Middle frontal gyrus (tissue), 1 donor: ENCODE measurements at regions not wholly inside any gene's neighbourhood (a gene's known extent, or its start where the extent isn't known, plus 50 kb on each side); places are given as distances from the start of the nearest gene placed in this dataset.

Experiments
- DNase-seq: peaks from one replicate; pipeline ENCODE4 v3.0.0-alpha.2; 2015; ENCODE audit warnings: low spot score; ENCODE audit errors: extremely low spot score

DNA sequence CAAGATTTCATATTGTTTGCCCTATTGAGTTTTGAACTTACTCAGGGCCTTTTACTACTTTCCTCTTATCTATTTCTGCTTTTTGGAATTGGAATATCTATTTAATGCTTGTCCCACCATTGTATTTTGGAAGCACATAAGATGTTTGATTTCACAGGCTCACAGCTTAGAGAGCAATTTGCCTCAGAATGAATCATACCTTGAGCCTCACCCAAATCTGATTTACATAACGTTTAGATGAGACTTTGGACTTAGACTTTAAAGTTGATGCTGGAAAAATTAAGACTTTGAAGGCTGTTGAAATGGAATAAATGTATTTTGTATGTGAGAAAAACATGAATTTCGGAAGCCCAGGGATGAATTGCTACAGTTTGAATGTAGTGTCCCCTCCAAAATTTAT, 458.9 kb downstream of the CNTN6 start:
- DNase-seq, result no peak

DNA sequence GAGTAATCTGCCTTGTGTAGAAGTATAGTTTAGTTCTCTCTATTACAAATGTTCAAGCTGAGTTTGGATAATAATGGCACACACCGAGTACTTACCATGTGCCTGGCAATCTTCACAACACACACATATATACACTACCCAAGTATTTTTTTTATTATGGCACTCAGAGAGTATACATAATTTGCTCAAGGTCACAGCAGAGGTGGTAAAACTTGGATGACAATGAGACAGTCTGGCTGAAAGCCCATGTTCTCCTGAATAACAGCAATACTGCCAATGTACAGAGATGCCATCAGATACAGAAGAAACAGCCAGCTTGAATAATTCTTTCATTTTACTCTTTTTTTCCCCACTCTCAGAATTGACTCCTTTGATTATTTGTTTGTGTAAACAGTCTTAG, 460.0 kb downstream of the CNTN6 start:
- no peak for DNase-seq

DNA sequence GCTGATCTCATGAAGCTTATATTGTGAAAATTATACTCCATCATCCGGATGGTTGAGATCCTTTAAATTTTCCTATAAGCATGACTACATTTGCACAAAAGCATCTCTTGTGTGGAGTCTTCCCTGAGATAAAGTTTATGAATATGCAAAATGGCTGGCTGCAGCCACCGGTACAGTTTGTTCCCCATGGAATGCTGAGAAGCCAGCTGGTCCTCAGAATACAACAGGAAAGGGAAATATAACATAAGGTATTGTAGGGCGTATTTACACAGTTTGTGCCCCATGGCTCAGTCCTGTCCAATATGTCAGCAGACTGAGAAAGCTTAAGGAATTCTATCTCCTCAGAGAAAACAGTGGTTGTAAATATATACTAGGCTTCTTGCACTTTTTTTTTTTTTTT, 468.6 kb downstream of the CNTN6 start:
- no peak for DNase-seq

DNA sequence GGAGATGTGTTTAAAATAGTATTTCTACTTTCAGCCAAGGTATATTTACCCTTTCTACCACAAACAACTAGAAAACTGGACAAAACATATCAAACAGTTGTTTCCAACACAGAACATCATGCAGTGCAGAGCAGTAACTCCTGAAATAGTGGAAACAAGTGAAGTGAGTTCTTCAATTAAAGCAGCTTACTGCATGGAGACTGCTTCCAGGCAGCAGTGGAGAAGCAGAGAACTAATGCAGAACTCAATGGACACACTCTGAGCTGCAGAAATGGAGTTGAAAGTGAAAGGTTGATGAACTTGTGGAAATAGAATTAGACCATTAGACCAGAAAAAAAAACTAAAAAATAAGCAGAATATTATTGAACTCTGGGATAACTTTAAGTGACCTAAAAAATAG, 478.9 kb downstream of the CNTN6 start:
- no peak for DNase-seq

- no peak for DNase-seq
Measured at GRCh38 chr3:1576047-1576446, 483.2 kb downstream of the CNTN6 start.

DNA sequence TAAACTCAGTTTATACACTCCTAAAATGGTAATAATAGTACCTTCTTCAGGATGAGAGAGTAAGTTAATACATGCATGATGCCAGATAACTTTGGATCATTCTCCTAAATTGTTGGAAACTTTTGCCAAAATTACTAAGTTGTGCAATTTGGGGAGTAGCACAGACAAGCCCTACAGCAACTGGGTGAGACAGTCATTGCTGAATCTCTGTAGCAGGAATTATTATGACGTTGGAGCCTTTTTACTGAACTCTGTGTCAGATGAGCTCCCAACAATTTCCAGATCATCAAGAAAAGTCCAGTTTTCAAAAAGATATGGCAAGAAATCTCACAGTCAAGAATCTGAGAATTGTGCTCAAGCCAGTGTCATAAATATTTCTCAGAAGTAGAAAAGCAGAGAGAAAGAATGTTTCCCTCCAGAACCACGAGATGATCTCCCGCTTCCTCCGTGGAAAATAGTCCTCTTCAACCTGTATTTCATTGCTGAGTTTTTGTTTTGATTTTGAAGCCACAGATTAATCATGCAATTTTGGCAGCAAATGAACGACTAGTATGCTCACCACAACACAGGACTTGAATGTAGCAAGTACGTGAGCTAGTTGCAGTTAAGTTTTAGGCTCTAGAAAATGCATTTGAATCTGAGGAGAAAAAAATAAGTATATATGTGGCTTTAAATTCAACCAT, 485.4 kb downstream of the CNTN6 start:
- no peak for DNase-seq

DNA sequence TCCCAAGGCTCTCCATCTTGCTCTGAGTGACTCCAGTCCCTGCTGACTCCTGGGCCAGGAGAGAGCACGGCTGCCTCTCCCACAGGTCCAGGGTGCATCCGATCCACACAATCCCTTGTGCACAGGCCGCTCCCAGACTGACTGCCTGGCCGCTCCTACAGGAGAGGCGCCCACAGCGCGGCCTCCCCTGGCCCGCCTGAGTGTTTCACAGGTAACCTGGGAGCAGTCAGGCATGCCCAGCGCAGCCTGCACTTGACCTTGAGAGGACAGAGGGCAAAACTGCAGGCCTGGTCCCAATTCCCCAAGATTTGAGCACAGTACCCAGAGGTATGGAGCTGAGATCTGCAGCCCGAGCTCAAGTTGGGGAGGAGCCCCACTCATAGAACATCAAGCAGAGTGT, 490.2 kb downstream of the CNTN6 start:
- no peak for DNase-seq

GRCh38 chr3:1587426-1587825, 494.6 kb downstream of the CNTN6 start:
- DNase-seq, result no peak

- no peak for DNase-seq
Measured at GRCh38 chr3:1591327-1592028, 498.7 kb downstream of the CNTN6 start.

DNA sequence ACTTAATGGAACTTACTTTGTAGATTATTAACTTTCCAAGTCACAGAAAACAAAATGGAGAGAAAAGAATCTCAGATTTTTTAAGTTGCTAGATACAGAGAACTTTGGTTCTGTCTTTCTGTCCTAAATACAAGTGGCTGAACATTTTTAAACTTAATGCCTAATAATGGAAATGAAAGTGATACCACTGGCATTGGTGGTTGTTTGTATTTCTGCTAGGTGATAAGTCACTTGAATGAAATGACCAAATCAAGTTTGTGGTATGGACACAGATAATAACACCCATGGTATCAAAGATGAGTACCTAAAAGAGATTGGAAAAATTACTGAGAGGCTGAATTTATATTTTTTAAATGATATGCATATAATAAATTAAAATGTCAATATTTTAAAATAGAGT, 502.1 kb downstream of the CNTN6 start:
- DNase-seq, result no peak

GRCh38 chr3:1600206-1600605, 498.5 kb upstream of the CNTN4 start:
- no peak for DNase-seq

GRCh38 chr3:1600700-1601418, 497.8 kb upstream of the CNTN4 start:
- no peak for DNase-seq

DNA sequence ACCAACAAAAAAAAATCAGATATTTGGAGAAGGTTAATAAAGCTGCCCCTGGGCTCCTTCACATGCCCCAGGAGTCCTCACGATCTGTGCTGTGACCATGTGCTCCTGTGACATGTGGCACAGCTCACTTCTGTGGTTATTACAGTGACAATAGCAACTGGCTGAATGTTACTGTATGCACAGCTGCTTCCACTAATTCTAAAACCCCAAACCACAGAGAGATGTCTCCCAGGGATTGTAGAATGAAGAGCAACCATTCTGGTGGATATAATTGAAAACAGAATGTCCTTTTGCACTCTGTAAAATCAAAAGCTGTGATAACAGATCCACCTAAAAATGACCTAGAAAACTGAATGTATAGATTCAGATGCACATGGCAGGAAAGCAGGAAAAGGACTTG, 489.2 kb upstream of the CNTN4 start:
- no peak for DNase-seq

GRCh38 chr3:1611824-1612223, 486.8 kb upstream of the CNTN4 start:
- DNase-seq, result no peak

DNA sequence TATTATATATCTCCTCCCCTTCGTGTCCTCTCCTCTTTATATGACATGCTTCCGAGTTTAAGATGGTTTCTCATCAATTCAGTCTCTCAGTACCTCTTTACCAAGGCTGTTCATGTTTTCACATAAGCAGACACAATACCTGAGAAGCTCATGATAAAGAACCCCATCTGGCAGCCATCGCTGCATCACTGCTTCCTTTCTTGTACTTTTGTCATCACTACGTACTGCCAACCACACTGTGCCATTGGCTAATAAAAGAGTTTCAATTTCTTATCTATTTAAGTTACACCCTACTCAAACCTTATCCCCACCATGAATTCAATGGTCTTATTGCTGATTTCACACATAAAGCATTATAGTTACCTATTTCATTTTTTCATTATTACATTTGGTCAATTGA, 484.7 kb upstream of the CNTN4 start:
- DNase-seq, result no peak

- DNase-seq, result no peak
Measured at GRCh38 chr3:1616744-1617143, 481.9 kb upstream of the CNTN4 start.

- no peak for DNase-seq
Measured at GRCh38 chr3:1623896-1624295, 474.8 kb upstream of the CNTN4 start.

DNA sequence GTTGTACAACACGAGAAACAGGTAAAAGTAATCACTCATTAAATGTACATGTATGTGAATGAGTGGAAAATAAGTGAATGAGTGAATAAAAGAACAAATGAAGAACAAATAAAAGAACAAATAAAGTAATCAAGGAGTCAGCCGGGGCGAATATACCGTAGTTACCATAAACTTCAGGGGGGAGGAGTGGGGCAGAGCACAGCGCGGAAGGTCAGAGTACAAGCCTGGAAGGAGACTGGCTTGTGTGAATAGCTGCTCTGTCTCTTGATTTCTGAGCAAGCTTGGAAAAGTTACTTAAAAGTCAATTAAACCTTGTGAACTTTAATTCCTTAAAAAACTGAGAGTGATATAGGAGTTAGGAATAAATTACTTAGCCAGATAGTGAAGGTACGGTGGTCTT, 466.5 kb upstream of the CNTN4 start:
- DNase-seq, result no peak

DNA sequence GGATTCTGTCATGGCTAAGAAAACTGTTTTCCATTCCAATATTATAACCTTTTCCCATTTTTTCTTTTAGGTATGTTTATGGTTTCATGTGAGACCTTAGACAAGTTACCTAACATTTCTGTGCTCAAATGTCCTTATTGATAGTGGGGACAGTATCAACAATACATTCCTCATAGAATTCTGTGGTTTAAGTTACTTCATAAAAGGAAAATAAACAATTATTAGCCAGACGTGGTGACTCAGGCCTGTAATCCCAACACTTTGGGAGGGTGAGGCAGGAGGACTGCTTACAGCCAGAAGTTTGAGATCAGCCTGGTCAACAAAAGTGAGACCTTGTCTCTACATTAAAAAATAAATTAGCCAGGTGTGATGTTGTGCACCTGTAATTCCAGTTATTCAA, 436.8 kb upstream of the CNTN4 start:
- no peak for DNase-seq

- DNase-seq, result no peak
Measured at GRCh38 chr3:1664266-1664665, 434.4 kb upstream of the CNTN4 start.

DNA sequence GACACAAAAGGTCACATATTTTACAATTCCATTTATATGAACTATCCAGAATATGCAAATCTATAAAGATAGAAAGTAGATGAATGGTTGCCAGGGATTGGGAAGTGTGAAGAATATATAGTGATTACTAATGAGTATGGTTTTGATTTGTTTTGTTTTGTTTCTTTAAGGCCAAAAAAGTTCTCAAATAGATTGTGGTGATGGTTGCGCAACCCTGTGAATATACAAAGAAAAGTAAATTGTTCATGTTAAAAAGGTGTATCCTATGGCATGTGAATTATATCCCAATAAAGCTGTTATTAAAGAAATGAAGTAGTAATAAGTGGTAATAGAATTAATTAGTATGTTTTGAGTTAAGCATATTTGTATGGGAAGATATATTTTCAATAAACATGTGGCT, 431.8 kb upstream of the CNTN4 start:
- DNase-seq, result no peak

GRCh38 chr3:1677576-1678156, 421.0 kb upstream of the CNTN4 start:
- DNase-seq, result no peak
